A673 (cell line): ENCODE measurements at regions not wholly inside any gene's neighbourhood (a gene's known extent, or its start where the extent isn't known, plus 50 kb on each side); places are given as distances from the start of the nearest gene placed in this dataset.

ENCODE experiments used
- CTCF ChIP-seq: fragments of 300-800, 200-600 bp; sonication (generic); conservative IDR thresholded peaks from 2 replicates; pipeline ENCODE4 v1.5.1; 2017; ENCODE audit warnings: low read depth, mild to moderate bottlenecking, antibody characterized with exemption, low read length, moderate library complexity, mixed read lengths
- EZH2 ChIP-seq: fragments of 200-600 bp; sonication (generic); IDR thresholded peaks from 2 replicates; pipeline ENCODE4 v1.6.1; 2017; ENCODE audit warnings: borderline replicate concordance, low read depth, mild to moderate bottlenecking, mixed read lengths, antibody characterized with exemption, low read length; ENCODE audit not compliant: poor library complexity, severe bottlenecking

GRCh38 chr7:22566592-22566991 lies 66.6 kb upstream of the STEAP1B start:
- TF ChIP-seq CTCF (no peak), EZH2 (no peak)
